GM19455 (cell line): ENCODE measurements at regions not wholly inside any gene's neighbourhood (a gene's known extent, or its start where the extent isn't known, plus 50 kb on each side); places are given as distances from the start of the nearest gene placed in this dataset.
"Not testable (repeated sequence)": the region's sequence is repeated elsewhere in the genome, so short reads cannot be mapped to it uniquely, and the experiment has no call there.

Experiments
- ATAC-seq: cut with Tn5 transposase; IDR thresholded peaks from one replicate; pipeline ENCODE4 v1.9.1; 2021; ENCODE audit not compliant: unreplicated experiment

DNA sequence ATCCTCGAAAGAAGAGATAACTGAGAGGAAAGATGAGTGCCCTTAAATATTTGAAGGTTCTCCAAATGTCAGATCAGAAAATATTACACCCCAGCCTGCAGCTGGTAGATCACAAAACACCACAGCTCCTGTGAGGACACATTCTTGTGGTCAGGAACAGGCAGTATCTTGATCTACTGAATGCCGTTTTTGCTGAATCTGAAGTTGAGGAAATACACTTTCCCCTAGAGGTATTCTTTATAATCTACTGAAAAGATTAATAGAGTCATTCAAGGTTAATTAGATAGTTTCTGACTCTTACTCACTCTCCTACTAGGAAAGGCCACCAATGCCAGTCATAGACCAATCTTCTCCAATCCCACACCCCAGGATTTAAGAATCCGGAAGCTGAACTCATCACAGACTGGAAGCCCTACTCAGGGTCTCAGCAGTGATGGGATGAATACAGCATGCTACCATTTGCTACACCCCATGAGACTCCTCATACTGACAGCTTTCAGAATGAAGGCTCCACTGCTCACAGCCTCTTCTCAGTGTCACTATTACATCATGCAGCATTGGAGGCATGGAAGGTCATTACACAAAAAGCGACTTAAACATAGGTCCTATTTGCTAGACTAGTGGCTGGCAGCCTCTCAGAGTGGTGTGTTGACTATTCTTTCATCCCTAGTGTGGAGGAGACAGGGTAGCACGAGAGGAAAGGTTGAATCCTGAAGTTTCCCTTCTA is 143.9 kb upstream of the SLC1A3 start:
- ATAC-seq, result no peak

GRCh38 chr5:36475942-36476341 is 130.5 kb upstream of the SLC1A3 start:
- not testable (repeated sequence) for ATAC-seq

GRCh38 chr5:36478646-36479317 is 127.6 kb upstream of the SLC1A3 start:
- ATAC-seq, result no peak

GRCh38 chr5:36481454-36482120 is 124.8 kb upstream of the SLC1A3 start:
- no peak for ATAC-seq

DNA sequence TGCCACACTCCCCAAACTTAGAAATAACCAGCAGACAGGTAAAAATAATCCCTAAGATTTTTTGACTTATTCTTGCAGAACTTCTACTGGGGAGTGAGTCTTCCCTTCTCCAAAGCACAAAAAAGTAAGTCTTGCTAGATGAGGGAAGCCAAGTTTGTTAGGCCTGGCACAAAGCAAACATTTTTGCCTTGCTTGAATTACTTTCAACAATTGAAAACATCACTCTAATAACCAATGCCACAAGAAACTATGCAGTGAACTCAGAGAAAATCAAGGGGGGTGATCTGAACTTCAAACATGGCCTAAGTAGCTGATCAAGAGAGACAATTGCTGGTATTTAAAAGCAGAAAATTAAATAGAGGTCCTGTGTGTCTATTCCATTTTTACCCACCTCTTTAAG is 123.6 kb upstream of the SLC1A3 start:
- no peak for ATAC-seq

DNA sequence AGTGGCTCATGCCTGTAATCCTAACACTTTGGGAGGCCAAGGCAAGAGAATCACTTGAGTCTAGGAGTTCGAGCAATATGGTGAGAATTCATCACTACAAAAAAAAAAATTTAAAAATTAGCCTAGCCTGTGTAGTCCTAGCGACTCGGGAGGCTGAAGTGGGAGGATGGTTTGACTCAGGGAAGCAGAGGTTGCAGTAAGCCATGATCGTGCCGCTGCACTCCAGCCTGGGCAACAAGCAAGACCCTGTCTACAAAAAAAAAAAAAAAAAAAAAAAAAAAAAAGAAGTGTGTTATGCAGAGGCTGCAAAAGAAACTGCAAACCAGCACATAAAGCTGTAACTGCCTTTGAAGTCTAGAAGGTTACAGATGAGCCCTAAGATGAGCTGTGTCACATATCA is 116.9 kb upstream of the SLC1A3 start:
- ATAC-seq, result no peak

GRCh38 chr5:36491856-36492255 is 114.5 kb upstream of the SLC1A3 start:
- no peak for ATAC-seq

GRCh38 chr5:36492984-36493654 is 113.3 kb upstream of the SLC1A3 start:
- ATAC-seq, result no peak

- ATAC-seq, result no peak
Measured at GRCh38 chr5:36494028-36494427, 112.4 kb upstream of the SLC1A3 start.

DNA sequence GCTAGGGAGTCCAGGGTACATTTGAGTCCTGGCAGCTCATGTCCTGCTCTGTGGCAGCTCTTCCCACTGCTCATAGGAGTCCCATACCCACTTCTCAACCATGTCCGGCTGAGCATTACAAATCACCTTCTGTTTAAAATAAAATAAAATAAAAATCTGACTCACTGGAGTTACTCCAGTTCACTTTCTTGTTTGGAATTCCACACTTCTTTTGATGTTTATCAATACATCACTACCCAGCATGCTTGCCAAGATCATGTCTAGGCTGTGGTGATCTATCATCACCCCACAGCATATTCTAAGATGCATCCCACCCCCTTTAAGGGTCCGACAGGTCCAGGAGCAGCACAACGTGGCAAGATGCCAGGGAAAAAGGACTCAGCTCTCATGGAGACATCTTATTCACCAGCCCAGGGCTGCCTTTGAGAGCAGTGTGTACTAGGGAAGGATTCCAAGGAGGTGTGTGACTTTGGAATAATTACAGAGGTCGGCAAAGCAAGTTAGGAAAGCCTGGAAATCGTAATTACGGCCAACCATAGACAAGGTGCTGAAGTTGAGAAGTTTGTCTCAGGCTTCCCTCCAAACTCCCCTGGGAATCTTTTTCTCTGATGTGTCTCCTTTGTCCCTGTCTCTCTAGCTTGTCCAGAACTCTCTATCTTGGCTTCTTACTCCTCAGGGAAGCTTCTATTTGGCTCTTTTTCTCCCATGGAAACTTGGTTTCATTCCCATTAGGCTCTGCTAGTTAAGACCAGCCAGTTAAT is 111.4 kb upstream of the SLC1A3 start:
- ATAC-seq, result no peak

GRCh38 chr5:36495611-36496010 is 110.8 kb upstream of the SLC1A3 start:
- ATAC-seq, result no peak

GRCh38 chr5:36496471-36496870 is 109.9 kb upstream of the SLC1A3 start:
- ATAC-seq, result no peak

DNA sequence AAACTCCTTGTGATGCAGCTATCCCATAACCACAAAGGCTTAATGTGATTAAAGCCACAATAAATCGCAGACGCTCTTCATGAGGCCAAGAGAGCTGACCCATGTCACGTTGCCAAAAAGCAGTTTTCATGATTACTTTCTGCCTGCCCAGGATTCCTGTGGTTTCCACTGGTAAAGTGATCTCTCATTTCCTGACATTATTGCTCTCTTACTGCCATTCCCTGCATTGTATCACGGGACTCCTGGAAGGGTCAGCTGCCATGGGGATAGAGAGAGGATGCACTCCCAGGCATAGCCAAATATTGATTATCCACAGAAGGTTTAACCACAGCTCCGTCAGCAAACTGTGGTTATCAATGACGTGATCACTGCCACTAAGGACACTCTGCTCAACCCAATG is 103.8 kb upstream of the SLC1A3 start:
- ATAC-seq, result no peak

DNA sequence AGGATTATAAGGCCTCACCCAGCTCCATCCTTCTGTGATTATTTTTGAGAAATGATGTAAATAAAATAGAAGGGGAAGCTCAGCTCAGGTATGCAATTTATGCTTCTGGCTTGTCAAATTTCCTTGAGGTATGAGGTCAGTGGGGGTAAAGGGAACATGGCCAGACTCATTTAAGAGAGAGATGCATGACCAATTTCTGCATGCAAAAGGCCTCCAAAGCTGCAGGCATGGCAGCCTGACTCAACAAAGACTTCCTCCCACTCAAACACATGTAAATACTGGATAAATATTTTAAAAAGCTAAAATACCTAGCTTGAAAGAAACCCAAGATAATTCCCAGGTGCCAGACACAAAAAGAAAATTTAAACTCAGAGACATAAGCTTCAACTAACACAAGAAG is 101.4 kb upstream of the SLC1A3 start:
- ATAC-seq, result no peak

DNA sequence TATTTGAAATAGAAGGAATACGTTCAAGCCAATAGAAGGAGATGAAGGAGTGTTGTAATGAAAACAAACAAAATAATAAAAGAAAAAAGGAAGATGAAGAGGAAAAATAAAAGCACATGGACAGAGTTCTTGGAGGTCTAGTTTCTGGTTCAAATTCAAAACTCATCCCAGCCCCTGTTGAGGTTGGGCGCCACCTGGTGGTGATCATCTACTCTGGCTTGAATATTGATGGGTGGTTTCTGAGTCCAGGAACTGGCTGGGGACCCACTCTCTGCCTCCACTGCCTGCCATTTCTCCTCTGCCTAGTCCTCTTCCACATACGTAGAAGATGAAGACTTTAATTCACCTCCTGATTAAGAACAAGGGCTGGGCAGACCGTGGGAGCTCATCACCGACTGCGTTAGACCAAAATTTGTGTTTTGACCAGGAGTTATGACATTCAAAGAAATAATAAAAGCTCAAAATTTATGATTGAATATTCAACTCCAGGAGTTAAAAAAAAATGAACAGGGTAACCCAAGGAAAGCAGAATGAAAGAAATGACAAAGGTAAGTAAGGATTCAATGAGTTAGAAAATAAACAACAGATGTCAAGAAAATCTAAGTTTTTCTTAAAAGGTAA is 99.0 kb upstream of the SLC1A3 start:
- peak; percentile 53 for ATAC-seq

DNA sequence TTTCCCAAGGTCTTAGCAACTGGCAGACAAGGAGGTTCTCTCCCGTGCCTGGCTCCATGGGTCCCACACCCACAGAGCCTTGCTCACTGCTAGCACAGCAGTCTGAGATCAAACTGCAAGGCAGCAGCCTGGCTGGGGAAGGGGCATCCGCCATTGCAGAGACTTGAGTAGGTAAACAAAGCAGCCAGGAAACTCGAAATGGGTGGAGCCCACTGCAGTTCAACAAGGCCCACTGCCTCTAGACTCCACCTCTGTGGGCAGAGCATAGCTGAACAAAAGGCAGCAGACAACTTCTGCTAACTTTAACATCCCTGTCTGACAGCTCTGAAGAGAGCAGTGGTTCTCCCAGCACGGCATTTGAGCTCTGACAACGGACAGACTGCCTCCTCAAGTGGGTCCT is 98.1 kb upstream of the SLC1A3 start:
- not testable (repeated sequence) for ATAC-seq

DNA sequence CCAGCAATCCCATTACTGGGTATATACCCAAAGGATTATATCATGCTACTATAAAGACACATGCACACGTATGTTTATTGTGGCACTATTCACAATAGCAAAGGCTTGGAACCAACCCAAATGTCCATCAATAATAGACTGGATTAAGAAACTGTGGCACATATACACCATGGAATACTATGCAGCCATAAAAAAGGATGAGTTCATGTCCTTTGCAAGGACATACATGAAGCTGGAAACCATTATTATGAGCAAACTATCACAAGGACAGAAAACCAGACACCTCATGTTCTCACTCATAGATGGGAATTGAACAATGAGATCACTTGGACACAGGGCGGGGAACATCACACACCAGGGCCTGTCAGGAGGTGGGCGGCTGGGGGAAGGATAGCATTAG is 92.8 kb upstream of the SLC1A3 start:
- ATAC-seq, result not testable (repeated sequence)

- ATAC-seq, result no peak
Measured at GRCh38 chr5:36519881-36520280, 86.5 kb upstream of the SLC1A3 start.

DNA sequence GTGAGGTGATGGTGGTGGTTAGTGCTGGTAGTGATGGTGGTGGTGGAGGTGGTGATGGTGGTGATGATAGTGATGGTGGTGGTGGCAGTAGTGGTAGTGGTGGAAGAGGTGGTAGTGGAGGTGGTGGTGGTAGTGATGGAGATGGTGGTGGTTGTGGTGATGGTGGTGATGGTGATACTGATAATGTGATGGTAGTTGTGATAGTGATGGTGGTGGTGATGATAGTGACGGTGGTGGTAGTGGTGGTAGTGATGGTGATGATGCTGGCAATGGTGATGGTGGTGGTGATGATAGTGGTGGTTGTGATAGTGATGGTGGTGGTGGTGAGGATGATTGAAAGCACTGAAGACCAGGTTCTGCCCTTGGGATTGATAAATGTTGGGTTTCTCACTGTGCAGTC is 85.2 kb upstream of the SLC1A3 start:
- ATAC-seq, result no peak
